Fibroblast of skin of left biceps (primary cell): ENCODE measurements at regions not wholly inside any gene's neighbourhood (a gene's known extent, or its start where the extent isn't known, plus 50 kb on each side); places are given as distances from the start of the nearest gene placed in this dataset.
"Not testable (repeated sequence)": the region's sequence is repeated elsewhere in the genome, so short reads cannot be mapped to it uniquely, and the experiment has no call there.

Experiments used
- DNase-seq, 2 experiments: peaks; one replicate each; pipeline ENCODE4 v3.0.0-alpha.2; 2013; ENCODE audit warnings: low read depth in 2 of 2

GRCh38 chr4:125590158-125590557 lies 275.4 kb downstream of the FAT4 start:
- no peak for DNase-seq

- DNase-seq, result no peak
Observed at GRCh38 chr4:125591290-125591689, 276.5 kb downstream of the FAT4 start.

- DNase-seq, result no peak
Observed at GRCh38 chr4:125594056-125594602, 279.4 kb downstream of the FAT4 start.

GRCh38 chr4:125605926-125606325 lies 291.2 kb downstream of the FAT4 start:
- DNase-seq, result not testable (repeated sequence)

GRCh38 chr4:125620066-125620860 lies 305.5 kb downstream of the FAT4 start:
- peak in 1 of 2 experiments; percentile 8 for DNase-seq

GRCh38 chr4:125624951-125625350 lies 310.2 kb downstream of the FAT4 start:
- DNase-seq, result no peak

- no peak for DNase-seq
Observed at GRCh38 chr4:125626946-125627345, 312.2 kb downstream of the FAT4 start.

GRCh38 chr4:125639182-125639621 lies 324.4 kb downstream of the FAT4 start:
- DNase-seq, result no peak

- DNase-seq, result no peak
Observed at GRCh38 chr4:125641611-125642010, 326.9 kb downstream of the FAT4 start.

GRCh38 chr4:125642645-125643044 lies 327.9 kb downstream of the FAT4 start:
- no peak for DNase-seq

- DNase-seq, result no peak
Observed at GRCh38 chr4:125649452-125649851, 334.7 kb downstream of the FAT4 start.

GRCh38 chr4:125650557-125650956 lies 335.8 kb downstream of the FAT4 start:
- no peak for DNase-seq

GRCh38 chr4:125651707-125652357 lies 337.1 kb downstream of the FAT4 start:
- DNase-seq, result not testable (repeated sequence)

GRCh38 chr4:125658773-125659172 lies 344.0 kb downstream of the FAT4 start:
- no peak for DNase-seq

- DNase-seq, result no peak
Observed at GRCh38 chr4:125663896-125664767, 349.4 kb downstream of the FAT4 start.

GRCh38 chr4:125666635-125667034 lies 351.9 kb downstream of the FAT4 start:
- no peak for DNase-seq

GRCh38 chr4:125676156-125676555 lies 361.4 kb downstream of the FAT4 start:
- DNase-seq, result no peak

GRCh38 chr4:125676583-125676982 lies 361.8 kb downstream of the FAT4 start:
- DNase-seq, result no peak

- DNase-seq, result no peak
Observed at GRCh38 chr4:125677665-125678307, 363.0 kb downstream of the FAT4 start.

GRCh38 chr4:125679989-125680388 lies 365.2 kb downstream of the FAT4 start:
- DNase-seq, result no peak

GRCh38 chr4:125681240-125681639 lies 366.5 kb downstream of the FAT4 start:
- no peak for DNase-seq
